ENCODE measurements at regions not wholly inside any gene's neighbourhood (a gene's known extent, or its start where the extent isn't known, plus 50 kb on each side); places are given as distances from the start of the nearest gene placed in this dataset.

GRCh38 chr9:1535051-1535450 lies 480.1 kb upstream of the SMARCA2 start:
- TF ChIP-seq CTCF (IDR thresholded peaks at IDR 0.05) (no peak), POLR2AphosphoS5 (IDR thresholded peaks at IDR 0.05) (no peak), POLR2A (IDR thresholded peaks at IDR 0.05) (no peak)
- H3K27me3 ChIP-seq: no peaks in the 10 kb centered on the region
- DNase-seq (ENCODE audit: low spot score in 2 of 2): no peak
- H3K4me3 ChIP-seq: no peak overlapping the region
- H3K9me3 ChIP-seq: no peaks in the 10 kb centered on the region
- no peaks in the 10 kb centered on the region for H3K36me3 ChIP-seq
- H3K4me1 ChIP-seq: no peaks in the 10 kb centered on the region
- intact Hi-C loops (cut with DNase I; ENCODE audit: low total_unique reads): no loop called here
- H3K27ac ChIP-seq: no peak overlapping the region

DNA sequence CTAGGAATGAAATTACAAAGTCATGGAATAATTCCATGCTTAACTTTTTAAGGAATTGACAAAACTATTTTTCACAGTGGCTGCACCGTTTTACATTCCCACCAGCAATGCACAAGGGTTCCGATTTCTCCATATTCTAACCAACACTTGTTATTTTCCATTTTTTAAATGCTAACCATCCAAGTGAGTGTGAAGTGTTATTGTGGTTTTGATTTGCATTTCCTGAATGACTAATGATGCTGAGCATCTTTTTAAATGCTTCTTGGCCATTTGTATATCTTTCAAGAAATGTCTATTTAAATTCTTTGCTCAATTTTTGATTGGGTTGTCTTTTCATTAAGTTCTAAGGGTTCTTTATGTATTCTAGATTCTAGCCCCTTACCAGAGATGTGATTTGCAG lies 479.5 kb upstream of the SMARCA2 start:
- TF ChIP-seq POLR2A (IDR thresholded peaks at IDR 0.05) (no peak), POLR2AphosphoS5 (IDR thresholded peaks at IDR 0.05) (no peak), CTCF (IDR thresholded peaks at IDR 0.05) (no peak)
- intact Hi-C loops (cut with DNase I; ENCODE audit: low total_unique reads): no loop called here

GRCh38 chr9:1536522-1537170 lies 478.5 kb upstream of the SMARCA2 start:
- intact Hi-C loops (cut with DNase I; ENCODE audit: low total_unique reads): no loop called here
- no peaks in the 10 kb centered on the region for H3K36me3 ChIP-seq
- no peak overlapping the region for H3K4me3 ChIP-seq

More for the DNA sequence above, 479.5 kb upstream of the SMARCA2 start:
- H3K27ac ChIP-seq: no peak overlapping the region
- H3K4me3 ChIP-seq: no peak overlapping the region
- no peaks in the 10 kb centered on the region for H3K4me1 ChIP-seq
- H3K9me3 ChIP-seq: no peaks in the 10 kb centered on the region
- no peak for DNase-seq (ENCODE audit: low spot score in 2 of 2)
- H3K36me3 ChIP-seq: no peaks in the 10 kb centered on the region
- no peaks in the 10 kb centered on the region for H3K27me3 ChIP-seq

DNA sequence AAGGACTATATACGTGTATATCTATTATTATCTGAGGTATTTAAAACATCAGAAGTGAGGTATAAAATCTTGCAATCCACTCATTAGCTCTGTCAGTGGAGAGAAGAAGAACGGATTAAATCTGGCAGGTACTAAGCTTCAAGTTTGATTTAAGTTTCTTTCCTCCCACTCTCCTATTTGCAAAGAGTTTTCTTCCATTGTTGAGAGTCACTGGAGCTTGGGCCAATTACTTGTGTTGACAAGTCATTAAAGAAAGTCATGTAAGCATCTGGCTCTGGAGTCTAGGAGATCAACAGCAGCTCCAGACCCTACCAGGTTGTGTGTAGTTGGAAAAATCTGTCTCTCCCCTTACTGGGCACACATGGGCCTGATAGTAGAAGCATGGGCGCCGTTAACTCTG lies 476.8 kb upstream of the SMARCA2 start:
- Histone ChIP-seq H3K9me3 (no peaks in the 10 kb centered on the region), H3K36me3 (no peaks in the 10 kb centered on the region)

More at GRCh38 chr9:1536522-1537170, 478.5 kb upstream of the SMARCA2 start:
- no peak for DNase-seq (ENCODE audit: low spot score in 2 of 2)
- TF ChIP-seq POLR2AphosphoS5 (IDR thresholded peaks at IDR 0.05) (no peak), POLR2A (IDR thresholded peaks at IDR 0.05) (no peak), CTCF (IDR thresholded peaks at IDR 0.05) (no peak)
- H3K27ac ChIP-seq: no peak overlapping the region
- H3K27me3 ChIP-seq: no peaks in the 10 kb centered on the region
- no peaks in the 10 kb centered on the region for H3K9me3 ChIP-seq
- no peaks in the 10 kb centered on the region for H3K4me1 ChIP-seq

More for the DNA sequence above, 476.8 kb upstream of the SMARCA2 start:
- H3K27ac ChIP-seq: no peak overlapping the region
- intact Hi-C loops (cut with DNase I; ENCODE audit: low total_unique reads): no loop called here
- no peak for DNase-seq (ENCODE audit: low spot score in 2 of 2)
- no peaks in the 10 kb centered on the region for H3K4me1 ChIP-seq
- TF ChIP-seq POLR2A (IDR thresholded peaks at IDR 0.05) (no peak), POLR2AphosphoS5 (IDR thresholded peaks at IDR 0.05) (no peak), CTCF (IDR thresholded peaks at IDR 0.05) (no peak)
- H3K27me3 ChIP-seq: no peaks in the 10 kb centered on the region
- no peak overlapping the region for H3K4me3 ChIP-seq
